ENCODE measurements at regions not wholly inside any gene's neighbourhood (a gene's known extent, or its start where the extent isn't known, plus 50 kb on each side); places are given as distances from the start of the nearest gene placed in this dataset.
"Not testable (repeated sequence)": the region's sequence is repeated elsewhere in the genome, so short reads cannot be mapped to it uniquely, and the experiment has no call there.

GRCh38 chr11:38538866-38539680, 1941.0 kb upstream of the RAG2 start:
- DNase-seq (ENCODE audit: low spot score): no peak
- in situ Hi-C loops (cut with HindIII; ENCODE audit: low sequenced_read_pairs): no loop called here

DNA sequence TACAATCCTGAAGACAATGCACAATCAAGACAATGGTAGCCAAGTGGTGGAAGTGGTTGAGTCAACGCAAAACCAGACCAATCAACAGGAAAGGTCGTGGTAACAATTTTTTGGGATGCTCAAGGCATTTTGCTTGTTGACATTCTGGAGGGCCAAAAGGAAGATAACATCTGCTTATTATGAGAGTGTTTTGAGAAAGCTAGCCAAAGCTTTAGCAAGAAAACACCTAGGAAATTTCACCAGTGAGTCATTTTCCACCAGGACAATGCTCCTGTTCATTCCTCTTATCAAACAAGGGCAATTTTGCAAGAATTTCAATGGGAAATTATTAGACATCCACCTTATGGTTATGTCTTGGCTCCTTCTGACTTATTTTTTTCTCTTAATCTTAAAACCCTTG, 1932.2 kb upstream of the RAG2 start:
- in situ Hi-C loops (cut with HindIII; ENCODE audit: low sequenced_read_pairs): no loop called here
- no peak for DNase-seq (ENCODE audit: low spot score)

DNA sequence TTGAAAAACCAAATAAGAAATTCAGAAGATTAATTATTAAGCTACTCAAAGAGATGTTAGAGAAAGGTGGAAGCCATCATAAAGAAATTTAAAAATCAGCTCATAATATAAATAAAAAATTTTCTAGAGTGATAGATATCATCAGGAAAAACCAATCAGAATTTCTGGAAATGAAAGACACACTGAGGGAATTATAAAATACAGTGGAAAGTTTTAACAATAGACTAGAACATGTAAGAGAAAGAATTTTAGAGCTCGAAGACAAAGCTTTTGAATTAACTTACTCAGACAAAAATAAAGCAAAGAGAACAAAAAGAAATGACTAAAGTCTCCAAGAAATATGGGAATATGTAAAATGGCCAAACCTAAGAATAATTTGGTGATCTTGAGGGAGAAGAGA, 1926.9 kb upstream of the RAG2 start:
- DNase-seq (ENCODE audit: low spot score): no peak
- in situ Hi-C loops (cut with HindIII; ENCODE audit: low sequenced_read_pairs): no loop called here

GRCh38 chr11:38517991-38518390, 1920.0 kb upstream of the RAG2 start:
- DNase-seq (ENCODE audit: low spot score): no peak

DNA sequence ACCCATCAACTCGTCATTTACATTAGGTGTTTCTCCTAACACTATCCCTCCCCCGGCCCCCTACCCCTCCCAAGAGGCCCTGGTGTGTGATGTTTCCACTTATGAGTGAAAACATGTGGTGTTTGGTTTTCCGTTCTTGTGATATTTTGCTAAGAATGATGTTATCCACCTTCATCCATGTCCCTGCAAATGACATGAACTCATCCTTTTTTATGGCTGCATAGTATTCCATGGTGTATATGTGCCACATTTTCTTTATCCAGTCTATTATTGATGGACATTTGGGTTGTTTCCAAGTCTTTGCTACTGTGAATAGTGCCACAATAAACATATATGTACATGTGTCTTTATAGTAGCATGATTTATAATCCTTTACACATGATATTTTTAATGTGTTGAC, 1914.8 kb upstream of the RAG2 start:
- DNase-seq (ENCODE audit: low spot score); in situ Hi-C loops (cut with HindIII; ENCODE audit: low sequenced_read_pairs): not testable (repeated sequence)

More at GRCh38 chr11:38517991-38518390, 1920.0 kb upstream of the RAG2 start:
- in situ Hi-C loops (cut with HindIII; ENCODE audit: low sequenced_read_pairs): no loop called here

GRCh38 chr11:38510041-38510440, 1912.0 kb upstream of the RAG2 start:
- DNase-seq (ENCODE audit: low spot score): no peak
- in situ Hi-C loops (cut with HindIII; ENCODE audit: low sequenced_read_pairs): no loop called here

GRCh38 chr11:38503876-38504275, 1905.8 kb upstream of the RAG2 start:
- DNase-seq (ENCODE audit: low spot score): no peak
- in situ Hi-C loops (cut with HindIII; ENCODE audit: low sequenced_read_pairs): no loop called here

DNA sequence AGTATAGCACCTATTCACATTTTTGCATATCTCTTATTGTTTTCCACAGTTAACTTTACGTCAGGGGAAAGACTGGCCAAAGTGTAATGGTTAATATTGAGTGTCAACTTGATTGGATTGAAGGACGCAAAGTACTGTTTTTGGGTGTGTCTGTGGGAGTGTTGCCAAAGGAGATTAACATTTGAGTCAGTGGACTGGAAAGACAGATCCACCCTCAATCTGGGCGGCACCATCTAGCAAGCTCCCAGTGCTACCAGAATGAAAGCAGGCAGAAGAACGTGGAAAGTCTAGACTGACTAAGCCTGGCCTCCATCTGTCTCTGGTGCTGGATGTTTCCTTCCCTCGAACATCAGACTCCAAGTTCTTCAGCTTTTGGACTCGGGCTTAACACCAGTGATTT, 1900.7 kb upstream of the RAG2 start:
- no peak for DNase-seq (ENCODE audit: low spot score)

DNA sequence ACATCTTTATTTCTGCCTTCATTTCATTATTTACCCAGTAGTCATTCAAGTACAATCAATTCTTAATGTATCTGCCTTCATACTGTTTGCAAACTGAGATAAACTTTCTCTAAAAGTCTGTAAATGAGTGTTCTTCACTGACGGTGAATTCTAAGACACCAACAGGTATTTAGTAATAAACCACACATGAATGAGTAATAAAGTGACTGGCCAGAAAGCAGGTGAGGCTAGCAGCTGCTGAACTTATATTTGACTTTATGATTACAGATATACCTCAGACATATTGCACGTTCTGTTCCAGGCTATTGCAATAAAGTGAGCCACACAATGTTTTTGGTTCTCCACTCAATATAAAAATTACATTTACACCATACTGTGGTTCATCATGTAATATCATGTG, 1894.0 kb upstream of the RAG2 start:
- in situ Hi-C loops (cut with HindIII; ENCODE audit: low sequenced_read_pairs): no loop called here
- no peak for DNase-seq (ENCODE audit: low spot score)

More for the DNA sequence above, 1900.7 kb upstream of the RAG2 start:
- in situ Hi-C loops (cut with HindIII; ENCODE audit: low sequenced_read_pairs): no loop called here

DNA sequence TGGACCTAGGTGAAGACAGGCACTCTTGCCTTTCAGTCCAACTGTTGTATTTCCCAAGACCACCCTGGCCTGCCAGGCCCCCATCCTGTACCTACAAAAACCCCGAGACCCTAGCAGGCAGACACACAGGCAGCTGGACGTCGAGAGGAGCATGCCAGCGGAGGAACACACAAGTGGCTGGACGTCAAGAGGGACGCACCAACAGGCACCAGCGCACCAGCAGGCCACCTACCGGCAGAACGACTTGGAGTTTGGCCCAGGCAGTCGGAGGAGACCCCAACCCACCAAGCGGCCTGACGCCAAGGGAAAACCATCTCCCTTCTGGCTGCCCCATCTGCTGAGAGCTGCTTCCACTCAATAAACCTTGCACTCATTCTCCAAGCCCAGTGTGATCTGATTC, 1883.4 kb upstream of the RAG2 start:
- in situ Hi-C loops (cut with HindIII; ENCODE audit: low sequenced_read_pairs): no loop called here
- DNase-seq (ENCODE audit: low spot score): no peak

GRCh38 chr11:38476808-38477575, 1879.0 kb upstream of the RAG2 start:
- in situ Hi-C loops (cut with HindIII; ENCODE audit: low sequenced_read_pairs): no loop called here
- DNase-seq (ENCODE audit: low spot score): no peak

DNA sequence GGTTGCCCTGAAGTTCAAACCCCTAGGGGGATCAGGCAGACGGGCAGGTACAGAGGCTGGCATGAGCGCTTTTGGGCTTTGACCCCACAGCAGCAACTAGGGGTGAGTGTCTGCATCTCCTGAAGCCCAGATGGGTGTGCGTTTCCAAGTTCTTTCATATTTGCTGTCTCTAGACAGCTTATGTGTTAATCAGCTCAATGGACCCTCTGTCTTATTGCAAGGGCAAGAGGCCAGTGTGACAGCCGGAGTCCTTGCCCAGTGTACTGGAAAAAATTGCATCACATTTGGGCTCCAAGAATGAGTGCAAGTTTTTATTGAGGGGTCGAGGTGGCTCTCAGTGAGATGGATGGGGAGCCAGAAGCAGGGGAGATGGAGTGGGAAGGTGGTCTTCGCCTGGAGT, 1863.7 kb upstream of the RAG2 start:
- no peak for DNase-seq (ENCODE audit: low spot score)
- in situ Hi-C loops (cut with HindIII; ENCODE audit: low sequenced_read_pairs): no loop called here

GRCh38 chr11:38460896-38461295, 1862.9 kb upstream of the RAG2 start:
- in situ Hi-C loops (cut with HindIII; ENCODE audit: low sequenced_read_pairs): no loop called here
- DNase-seq (ENCODE audit: low spot score): peak; percentile 0

GRCh38 chr11:38460429-38460828, 1862.4 kb upstream of the RAG2 start:
- in situ Hi-C loops (cut with HindIII; ENCODE audit: low sequenced_read_pairs): no loop called here
- DNase-seq (ENCODE audit: low spot score): no peak

DNA sequence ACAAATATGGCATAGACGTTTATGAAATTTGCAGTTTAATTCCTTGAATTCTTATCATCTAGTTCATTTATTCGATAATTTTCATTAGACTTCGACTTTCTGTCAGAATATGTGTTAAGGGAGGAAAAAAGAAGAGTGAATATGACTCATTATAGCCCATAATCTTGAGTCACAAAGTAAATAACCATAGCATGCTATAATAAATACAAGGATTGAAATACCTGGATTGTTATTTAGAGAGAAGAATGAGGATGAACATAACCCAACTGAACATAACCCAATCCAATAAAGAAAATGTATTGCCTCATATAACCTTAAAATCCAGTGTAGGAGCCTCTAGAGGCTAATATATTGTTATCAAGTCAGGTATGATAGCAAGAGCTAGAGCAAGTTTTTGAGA, 1858.3 kb upstream of the RAG2 start:
- in situ Hi-C loops (cut with HindIII; ENCODE audit: low sequenced_read_pairs): no loop called here
- DNase-seq (ENCODE audit: low spot score): no peak

DNA sequence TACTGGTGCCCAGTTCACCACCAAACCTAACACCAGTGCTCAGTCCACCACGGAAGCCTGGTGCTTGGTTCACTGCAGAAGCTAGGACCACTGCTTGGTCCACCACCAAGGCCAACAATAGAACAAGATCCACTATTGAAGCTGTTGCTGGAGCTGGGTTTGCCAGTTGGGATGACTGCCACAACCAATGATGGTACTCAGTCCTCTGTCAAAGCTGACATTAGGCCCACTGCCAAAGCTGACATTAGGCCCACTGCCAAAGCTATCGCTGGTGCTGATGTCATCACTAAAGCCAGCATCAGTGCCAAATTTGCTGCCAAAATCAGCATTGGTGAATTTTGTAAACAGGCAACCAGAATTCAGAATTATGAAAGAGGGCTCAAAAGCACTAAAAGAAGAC, 1850.2 kb upstream of the RAG2 start:
- in situ Hi-C loops (cut with HindIII; ENCODE audit: low sequenced_read_pairs): no loop called here
- DNase-seq (ENCODE audit: low spot score): no peak

DNA sequence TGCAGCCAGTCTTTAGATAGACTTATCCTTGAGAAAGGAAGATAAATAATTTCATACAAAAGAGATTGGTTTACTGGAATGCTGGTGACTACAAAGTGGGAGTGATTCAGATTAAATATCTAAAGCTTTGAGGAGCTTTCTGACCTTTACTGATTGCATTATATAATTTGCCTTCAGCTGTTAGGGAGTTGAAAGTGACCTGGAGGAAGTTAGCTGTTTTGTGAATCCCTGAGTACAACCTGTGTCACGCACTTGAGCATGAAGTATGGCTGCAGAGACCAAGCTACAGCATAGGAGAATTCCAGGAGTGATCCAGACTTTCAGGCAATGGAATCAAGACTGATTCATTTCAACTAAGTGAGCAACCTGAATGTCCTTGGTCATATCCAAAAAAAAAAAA, 1848.3 kb upstream of the RAG2 start:
- in situ Hi-C loops (cut with HindIII; ENCODE audit: low sequenced_read_pairs): no loop called here
- no peak for DNase-seq (ENCODE audit: low spot score)

DNA sequence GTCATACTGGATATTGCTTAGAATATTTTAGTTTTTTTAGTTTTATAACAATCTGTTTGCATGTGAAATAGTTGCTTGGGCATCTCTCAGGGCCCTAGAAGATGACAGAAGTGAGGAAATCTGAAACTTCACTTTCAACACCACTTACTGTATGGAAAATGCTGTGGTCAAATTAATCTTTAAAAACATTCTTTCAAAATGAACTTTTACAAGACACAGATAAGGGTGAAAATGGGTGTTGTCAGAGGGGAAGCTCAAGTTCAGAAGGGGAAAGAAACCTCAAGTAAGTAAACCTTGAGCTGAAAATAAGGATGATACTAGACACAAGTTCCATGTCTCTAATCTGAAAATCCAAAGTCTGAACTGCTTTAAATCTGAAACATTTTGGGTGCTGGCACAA, 1840.1 kb upstream of the RAG2 start:
- DNase-seq (ENCODE audit: low spot score): no peak
- in situ Hi-C loops (cut with HindIII; ENCODE audit: low sequenced_read_pairs): no loop called here

DNA sequence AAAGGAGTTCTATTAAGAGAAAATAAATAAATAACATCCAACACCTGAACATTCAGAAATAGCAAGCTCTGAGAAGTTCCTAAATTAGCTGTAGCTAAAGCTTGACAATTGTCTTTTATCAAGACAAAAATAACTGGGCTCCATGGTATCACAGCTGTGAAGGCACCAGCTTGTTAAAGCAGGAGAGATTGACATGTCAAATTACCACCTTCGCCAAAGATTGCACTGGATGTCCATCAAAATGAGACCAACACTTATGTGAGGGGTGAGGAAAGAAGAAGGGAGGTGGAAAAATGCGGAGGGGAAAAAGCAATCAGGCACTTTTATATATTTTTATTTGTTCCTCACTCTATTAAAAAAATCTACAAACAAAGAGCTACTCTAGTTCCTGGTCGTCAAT, 1827.5 kb upstream of the RAG2 start:
- in situ Hi-C loops (cut with HindIII; ENCODE audit: low sequenced_read_pairs): no loop called here
- DNase-seq (ENCODE audit: low spot score): no peak

DNA sequence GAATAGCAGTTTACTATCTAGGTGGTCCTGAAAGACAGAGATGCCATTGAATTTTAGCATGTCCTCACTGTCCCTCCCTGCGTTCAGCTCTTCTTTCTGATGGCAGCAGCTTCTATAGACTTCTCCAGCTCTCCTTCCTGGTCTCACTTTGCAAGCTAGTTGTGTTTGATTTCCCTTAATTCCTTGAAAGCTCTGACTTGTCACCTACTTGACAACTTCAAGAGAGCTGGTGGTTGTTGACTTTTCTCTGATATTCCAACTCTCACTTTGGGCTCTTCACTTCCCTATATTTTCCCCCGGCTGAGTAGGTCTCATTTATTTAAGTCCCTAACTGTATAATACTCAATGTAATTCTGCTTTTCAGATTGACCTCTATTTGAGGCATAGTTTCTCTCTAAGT, 1825.0 kb upstream of the RAG2 start:
- DNase-seq (ENCODE audit: low spot score): no peak
- in situ Hi-C loops (cut with HindIII; ENCODE audit: low sequenced_read_pairs): no loop called here

GRCh38 chr11:38416141-38416540, 1818.1 kb upstream of the RAG2 start:
- in situ Hi-C loops (cut with HindIII; ENCODE audit: low sequenced_read_pairs): no loop called here
- no peak for DNase-seq (ENCODE audit: low spot score)

All from G401 (cell line).